Esophagus mucosa (tissue), 1 donor: ENCODE measurements at regions not wholly inside any gene's neighbourhood (a gene's known extent, or its start where the extent isn't known, plus 50 kb on each side); places are given as distances from the start of the nearest gene placed in this dataset.
"Not testable (repeated sequence)": the region's sequence is repeated elsewhere in the genome, so short reads cannot be mapped to it uniquely, and the experiment has no call there.

ENCODE experiments used
- ATAC-seq: fragments of 200-7000 bp; cut with Tn5 transposase; one replicate; pipeline ENCODE4 v1.9.1; 2020
- donor health status: DM: yes; HTN: yes; CAD: no.

DNA sequence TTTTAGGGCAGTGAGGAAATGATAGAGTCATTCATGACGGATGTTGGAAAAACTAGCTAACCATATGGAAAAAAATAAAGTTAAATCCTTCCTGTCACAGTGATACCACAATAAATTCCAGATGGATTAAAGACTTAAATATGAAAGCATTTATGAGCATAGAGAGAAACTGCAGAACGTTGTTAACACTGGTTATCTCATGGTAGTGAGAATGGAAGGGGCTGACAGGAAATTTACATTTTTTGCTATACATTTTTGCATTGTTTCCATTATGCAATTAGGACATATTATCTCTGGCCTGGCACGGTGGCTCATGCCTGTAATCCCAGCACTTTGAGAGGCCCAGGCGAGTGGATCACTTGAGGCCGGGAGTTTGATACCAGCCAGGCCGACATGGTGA, 130.5 kb upstream of the VOPP1 start:
- ATAC-seq, result not testable (repeated sequence)

DNA sequence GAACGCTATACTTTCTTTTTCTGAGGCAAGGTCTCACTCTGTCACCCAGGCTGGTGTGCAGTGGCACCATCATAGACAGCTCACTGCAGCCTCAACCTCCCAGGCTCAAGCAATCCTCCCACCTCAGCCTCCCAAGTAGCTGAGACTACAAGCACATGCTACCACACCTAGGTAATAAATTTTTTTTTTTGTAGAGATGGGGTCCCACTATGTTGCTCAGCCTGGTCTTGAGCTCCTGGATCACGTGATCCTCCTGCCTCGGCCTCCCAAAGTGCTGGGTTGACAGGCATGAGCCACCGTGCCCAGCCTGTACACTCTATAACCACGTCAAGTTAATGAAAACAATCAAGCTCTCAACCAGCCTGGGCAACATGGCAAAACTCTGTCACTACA, 127.1 kb upstream of the VOPP1 start:
- ATAC-seq, result not testable (repeated sequence)

DNA sequence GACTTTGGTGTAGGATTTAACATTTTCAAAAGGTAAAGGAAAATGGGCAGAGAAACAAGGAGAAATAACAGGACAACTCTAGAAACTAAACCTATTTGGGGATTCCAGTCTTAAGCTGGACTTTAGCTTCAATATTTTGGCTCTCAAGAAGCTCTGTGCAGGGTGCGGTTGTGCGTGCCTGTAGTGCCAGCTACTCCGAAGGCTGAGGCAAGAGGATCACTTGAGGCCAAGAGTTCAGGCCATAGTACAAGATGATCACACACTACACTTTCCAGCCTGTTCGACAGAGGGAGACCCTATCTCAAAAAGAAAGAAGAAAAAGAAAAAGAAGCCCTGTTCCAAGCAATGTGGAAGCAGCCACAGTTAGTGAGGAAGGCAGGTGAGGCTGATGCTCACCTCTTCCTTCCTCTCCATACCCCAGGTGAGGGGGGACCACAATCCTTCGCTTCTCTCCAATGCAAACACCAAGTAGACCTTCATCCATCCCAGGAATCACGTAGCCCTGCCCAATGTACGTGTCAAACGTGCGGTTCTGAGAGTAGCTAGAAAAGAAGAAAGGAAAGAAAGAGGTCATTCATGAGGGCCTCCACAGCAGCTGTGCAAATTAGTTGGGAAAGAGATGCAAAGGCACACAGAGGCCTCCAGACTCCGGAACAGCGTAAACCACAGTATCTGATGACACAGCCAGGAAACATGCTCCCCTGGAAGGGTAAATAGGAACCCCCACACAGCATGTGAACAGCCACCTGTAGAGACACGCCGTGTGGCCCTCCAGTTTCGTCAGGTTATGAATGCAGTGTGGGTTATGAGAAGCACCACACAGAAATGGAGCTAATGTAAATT, 126.5 kb upstream of the VOPP1 start:
- peak; percentile 58 for ATAC-seq

DNA sequence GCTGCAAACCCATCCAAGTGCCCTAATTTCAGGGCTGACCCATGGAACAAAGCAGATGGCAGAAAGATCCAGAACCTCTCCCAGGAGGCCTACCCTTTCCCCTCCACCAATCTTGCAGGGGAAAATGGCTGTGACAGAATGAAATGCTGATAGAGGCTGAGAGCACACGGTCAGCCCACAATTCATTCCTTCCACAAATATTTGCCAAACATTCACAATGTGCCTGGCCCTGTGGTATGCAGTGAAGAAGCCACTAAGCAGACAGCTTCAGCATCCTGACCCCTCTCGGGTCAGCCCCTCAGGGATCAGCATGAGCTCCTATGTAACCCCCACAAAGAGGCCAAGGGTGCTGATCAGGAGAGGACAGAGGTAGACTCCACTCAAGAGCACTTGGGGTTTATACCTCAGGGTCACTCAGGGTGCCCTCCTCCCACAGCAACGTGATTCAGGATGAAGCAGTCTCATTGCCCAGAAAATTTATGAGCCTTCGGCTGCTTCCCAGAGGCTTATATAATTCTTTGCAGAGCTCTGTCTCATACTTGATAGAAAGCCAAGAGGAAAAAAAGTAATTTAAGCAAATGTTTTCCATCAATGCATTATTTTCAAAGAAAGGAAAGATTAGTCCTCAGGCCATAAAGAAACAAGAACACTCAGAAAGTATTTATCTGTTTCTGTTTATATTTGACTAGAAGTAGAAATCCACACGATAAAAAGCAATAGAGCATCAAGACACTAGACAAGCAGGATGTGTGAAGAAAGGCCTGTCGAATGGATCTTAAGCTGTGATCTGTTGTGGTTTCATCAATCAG, 123.8 kb upstream of the VOPP1 start:
- ATAC-seq, result not testable (repeated sequence)

DNA sequence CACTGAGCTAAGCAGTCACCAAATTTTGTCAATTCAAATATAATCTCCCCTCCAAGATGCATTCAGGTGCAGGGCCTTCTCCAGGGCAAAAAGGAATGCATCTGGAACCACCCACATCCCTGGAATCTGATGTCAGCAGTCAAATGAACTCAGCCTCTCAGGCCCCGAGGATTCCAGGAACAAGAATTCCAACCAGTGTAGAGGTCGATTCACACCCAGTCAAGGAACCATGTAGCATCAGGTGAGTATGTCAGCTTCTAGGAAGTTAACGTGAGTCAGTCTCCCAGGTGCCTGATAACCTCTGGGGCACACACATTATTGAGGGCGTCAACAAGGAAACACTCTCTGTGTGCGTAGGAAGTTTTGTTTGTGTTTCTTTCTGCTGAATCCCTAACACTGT, 122.2 kb upstream of the VOPP1 start:
- peak; percentile 96 for ATAC-seq

DNA sequence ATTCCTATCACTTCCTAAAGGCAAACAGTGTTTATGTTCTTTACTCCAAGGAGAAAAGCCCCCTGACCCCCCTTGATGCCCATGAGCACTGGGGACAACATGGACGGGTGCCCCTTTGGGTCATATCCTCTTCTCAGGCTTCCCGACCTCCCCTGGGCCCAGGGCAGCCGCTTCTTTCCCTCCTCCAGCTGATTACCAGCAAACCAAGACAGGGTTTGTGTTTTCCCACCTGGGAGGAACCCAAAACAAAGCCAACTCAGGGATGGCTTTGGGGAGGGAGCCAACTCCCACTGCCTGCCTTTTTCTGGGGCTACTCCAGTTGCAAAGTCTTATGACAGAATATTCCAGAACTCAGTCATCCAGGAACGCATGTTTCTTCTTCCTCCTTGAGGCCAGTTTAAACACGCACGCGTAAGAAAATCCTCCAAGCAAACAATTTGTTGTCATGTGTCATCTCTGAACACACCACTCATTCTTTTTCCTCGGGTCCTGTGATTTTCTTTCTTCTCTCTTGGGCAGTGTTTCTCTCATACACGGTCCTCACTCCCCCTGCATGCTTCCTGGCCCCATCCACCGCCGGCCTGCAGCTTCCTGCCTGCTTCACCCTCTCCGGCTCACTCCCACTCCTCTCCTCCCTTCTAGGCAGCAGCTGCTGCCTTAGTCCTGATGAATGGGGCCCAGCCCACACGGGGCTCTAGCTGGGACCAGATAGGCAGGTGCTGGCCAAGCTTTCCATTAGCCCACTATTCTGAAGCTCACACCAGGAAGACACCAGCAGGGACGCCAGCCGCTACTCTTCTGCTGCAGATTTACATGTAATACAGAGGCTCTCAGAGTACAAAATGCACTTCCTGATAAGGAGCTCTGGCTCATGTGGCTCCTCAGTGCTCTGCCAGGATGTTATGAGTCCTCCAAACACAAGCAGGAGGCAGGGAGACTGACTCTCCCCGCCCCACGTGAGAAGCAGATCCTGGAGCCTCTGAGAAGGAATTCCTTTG, 116.7 kb upstream of the VOPP1 start:
- ATAC-seq, result peak; percentile 69

DNA sequence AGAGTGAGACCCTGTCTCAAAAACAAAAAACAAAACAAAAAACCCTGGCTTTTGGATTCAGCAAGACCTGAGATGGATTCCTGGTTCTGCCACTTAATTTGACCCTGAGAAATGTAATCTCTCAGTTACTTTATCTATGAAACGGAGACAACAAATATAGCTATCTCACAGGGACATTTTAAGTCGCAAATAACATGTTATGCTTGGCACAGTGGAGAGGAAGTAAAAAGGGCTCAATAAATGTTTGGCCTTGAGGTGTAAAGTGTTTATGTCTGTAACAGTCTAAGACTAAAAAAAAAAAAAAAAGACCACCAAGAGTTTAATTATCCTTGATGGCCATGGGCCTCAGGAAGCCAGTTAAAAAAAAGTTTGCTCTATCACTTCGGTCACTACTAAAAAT, 116.0 kb upstream of the VOPP1 start:
- ATAC-seq, result not testable (repeated sequence)

DNA sequence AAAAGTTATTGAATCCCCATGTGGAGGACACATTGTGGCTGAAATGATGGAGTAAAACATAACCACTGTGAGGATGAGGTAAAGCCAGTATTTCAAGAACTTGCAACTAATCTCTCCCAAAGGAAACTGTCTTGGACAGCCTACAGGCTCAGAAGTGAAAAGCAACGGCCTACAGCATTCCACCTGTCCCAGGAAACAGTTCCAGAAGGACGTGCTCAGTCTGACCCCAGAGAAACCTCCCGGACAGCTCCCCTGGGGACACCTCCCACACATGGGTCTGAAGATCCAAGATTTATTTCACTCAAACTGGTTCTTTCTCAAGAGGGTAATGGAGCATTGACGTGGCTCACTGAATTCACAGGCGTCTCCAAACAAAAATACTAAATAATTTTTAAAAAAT, 115.0 kb upstream of the VOPP1 start:
- ATAC-seq, result not testable (repeated sequence)

DNA sequence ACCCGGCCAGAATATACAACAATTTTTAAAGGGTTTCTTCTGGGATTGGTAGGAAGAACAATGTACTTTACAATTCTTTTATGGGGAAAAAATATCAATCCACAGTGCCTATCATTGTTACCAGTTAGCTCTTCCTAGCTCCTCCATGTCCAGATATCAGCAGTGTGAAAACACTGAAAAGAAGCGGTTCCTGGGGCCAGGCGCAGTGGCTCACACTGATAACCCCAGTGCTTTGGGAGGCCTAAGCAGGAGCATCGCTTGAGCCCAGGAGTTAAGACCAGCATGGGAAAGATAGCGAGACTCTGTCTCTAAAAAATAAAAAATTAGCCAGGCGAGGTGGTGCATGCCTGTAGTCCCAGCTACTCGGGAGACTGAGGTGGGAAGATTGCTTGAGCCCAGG, 114.5 kb upstream of the VOPP1 start:
- ATAC-seq, result not testable (repeated sequence)

DNA sequence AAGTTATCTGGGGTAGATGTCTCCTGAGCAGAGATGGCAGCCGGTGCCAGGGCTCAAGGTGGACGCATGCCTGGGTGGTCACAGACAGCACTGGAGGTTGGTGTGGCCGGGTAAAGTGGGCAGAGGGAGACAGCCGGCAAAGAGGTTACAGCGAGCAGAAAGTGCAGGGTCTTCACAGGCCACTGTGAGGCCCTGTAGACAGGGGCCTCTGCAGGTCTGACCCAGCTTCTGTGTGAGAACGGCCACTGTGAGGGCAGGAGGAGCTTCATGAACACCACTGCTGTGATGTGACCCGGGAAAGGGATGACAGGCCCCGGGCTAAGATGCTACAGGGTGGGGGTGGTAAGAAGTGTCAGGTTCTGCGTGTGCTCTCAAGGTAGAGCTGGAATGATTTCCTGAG, 111.2 kb upstream of the VOPP1 start:
- not testable (repeated sequence) for ATAC-seq

DNA sequence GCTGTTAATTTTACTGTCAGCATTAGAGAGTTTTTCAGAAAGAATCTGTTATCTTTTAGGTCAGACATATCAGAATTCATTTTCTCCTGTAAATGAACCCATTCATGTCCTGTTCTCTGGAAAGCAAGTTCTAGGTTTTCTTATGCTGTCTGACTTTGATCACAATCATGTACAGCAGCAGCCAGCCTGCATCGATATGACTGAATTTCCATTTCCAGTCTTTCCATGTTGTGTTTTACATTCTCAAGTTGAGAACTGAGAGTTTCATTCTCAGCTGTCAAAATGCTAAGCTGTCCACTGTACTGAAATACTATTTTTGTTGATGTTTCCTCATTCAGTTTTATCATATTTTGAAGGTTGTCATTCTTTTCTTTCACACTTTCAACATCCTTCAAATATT, 103.3 kb upstream of the VOPP1 start:
- ATAC-seq, result not testable (repeated sequence)

DNA sequence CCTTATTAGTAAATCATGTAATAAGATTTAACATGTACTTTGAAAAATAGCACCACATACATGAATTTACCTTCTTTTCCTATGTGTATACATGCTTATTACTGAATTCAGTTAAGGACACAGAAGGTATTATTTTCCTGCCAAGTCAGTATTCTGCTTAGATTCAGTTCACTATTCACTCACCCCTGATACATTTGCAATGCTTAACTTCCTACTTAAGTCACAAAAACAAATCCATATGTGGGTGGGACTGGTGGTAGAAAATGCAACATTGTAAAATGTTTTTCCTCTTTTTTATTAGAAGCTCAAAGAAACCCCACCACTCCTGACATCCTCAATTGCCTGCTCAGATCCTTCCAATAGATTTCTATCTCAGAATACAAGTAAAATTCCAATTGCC, 101.2 kb upstream of the VOPP1 start:
- not testable (repeated sequence) for ATAC-seq

DNA sequence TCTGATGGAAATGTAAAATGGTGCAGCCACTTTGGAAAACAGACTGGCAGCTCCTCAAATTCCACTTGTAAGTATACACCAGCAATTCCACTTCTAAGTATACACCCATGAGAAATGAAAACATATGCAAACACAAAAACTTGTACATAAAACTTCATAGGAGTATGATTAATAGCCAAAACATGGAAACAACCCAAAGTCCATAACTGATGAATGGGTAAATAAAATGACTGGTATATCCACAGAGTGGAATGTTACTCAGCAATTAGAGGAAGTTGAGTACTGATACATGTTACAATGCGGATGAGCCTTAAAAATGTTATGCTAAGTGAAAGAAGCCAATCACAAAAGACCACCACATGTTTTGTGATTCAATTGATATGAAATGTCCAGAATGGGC, 99.8 kb upstream of the VOPP1 start:
- not testable (repeated sequence) for ATAC-seq

DNA sequence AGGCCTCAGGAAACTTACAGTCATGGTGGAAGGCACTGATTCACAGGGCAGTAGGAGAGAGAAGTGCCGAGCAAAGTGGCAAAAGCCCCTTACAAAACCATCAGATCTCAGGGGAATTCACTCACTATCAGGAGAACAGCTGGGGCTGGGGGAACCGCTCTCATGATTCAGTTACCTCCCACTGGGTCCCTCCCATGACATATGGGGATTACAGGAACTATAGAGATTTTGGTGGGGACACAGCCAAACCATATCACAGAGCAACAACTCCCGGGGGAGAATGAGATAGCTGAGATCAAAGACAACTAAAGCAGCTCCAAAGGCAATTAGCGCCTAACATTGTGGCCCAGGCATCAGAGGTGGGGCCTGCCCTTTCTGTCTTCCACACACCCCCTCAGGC, 85.4 kb upstream of the VOPP1 start:
- no peak for ATAC-seq

DNA sequence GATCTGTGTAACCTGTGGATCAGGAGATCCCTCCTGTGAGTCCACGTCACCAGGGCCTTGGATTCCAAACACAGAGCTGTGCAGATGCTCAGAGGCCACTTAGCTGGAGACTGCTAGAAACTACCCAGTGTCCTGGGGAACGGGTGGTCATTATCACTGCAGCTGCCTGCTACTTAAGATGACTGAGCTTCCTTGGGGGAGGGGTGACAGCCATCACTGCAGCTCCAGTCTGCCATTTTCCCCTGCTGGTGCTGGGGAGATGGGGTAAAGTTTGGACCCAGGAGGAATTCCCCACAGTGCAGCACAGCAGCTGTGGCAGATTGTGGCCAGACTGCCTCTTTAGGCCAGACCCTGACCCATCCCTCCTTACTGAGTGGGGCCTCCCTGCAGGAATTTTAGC, 78.8 kb upstream of the VOPP1 start:
- no peak for ATAC-seq

DNA sequence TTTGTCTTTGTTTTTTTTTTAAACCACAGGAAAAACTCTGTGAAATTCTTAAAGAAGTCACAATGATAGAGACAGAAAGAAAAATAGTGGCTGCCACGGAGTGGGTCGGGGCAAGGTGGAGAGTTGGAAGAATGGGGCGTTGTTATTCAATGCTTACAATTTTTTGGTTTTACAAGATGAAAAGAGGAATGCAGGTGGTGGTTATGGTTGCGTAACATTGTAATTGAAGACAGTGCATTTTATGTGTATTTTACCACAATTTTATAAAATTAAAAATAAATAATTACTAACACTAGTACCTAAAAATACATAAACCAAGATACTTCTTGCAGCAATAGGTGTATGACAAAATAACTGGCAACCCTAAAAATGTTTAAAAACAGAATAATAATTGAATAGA, 76.9 kb upstream of the VOPP1 start:
- no peak for ATAC-seq

DNA sequence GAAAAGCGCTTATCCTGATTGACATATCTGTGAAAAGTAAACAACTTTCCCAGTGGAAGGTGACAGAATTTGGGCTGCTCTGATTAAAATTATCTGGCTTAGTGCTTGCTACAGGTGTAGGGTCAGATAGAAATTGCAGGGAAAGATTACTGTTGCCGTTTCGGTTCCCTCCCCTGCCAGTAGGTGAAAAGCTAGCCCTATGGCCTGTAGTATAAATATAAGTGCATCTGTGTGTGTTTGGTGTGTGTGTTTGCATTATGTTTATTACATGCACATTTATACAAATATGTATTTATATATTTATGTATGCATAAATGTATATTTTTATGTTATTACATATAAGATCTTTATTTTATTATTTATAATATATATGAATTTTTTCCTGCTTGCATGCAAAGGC, 72.3 kb upstream of the VOPP1 start:
- ATAC-seq, result no peak

DNA sequence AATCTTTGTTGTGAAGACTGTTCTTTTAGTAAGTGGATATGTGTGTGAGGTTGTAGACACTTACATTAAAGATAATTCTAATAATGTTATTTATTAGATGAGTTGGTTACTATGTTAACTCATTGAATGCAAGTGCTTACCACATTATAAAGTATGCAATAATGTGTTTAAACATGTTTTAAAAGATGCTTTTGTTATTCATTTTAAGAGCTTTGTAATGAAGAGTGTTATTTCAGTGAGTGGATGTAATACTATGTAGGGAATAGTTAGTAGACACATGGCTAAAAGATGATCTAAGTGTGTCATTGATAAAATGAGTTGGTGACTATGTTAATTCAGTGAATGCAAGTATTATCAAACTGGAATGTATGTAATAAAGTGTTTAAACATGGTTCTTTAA, 70.0 kb upstream of the VOPP1 start:
- ATAC-seq, result no peak

DNA sequence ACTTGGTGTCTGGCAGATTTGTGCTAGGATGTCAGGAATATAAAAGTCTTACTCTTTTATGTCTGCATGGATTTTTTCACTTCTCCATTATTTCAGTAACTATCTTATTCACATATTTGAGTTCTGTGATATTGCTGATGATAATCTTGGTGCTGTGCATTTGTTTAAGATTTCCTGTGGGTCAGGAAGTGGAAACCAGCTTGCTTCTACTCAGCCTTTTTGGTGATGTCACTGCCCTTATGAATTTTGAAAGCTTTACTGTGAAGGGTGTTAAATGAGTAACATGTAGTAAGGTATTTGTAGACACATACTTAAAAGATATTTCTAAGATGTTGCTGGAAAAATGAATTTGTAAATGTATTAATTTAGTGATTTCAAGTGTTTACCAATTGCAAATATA, 69.5 kb upstream of the VOPP1 start:
- ATAC-seq, result no peak

DNA sequence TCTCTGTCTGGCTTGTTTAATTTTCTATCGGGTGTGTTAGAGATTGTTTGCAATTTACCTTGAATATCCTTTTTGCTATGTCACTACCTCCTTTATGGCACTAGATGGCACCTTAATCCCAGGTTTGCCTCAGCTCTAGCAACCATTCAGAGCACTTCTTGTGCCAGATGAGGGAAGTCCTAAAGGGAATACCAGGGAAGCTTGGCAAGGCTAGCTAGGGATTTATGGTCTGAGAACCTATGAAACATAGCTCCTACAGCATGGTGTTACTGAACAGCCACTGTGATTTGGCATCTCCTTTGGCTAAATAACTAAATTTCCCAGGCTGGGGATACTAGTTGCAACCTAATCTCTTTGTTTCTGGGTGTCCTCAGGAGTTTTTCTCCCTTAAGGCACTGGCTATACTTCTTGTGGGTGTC, 69.0 kb upstream of the VOPP1 start:
- ATAC-seq, result peak; percentile 88

DNA sequence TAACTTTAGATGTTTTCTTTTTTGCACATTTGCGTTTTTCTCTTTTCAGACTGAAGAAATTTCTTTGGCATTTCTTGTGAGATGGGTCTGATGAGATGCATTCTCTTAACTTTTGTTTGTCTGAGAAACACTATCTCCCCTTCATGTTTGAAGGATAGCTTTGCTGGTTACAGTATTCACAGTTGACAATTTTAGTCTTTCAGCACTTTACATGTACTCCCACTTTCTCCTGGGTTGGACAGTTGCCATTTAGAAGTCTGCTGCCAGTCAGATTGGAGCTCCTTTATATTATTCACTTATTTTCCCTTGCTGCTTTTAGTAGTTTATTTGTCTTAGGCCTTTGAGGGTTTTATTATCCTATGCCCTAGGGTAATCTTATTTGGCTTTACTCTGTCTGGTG, 67.3 kb upstream of the VOPP1 start:
- ATAC-seq, result no peak

DNA sequence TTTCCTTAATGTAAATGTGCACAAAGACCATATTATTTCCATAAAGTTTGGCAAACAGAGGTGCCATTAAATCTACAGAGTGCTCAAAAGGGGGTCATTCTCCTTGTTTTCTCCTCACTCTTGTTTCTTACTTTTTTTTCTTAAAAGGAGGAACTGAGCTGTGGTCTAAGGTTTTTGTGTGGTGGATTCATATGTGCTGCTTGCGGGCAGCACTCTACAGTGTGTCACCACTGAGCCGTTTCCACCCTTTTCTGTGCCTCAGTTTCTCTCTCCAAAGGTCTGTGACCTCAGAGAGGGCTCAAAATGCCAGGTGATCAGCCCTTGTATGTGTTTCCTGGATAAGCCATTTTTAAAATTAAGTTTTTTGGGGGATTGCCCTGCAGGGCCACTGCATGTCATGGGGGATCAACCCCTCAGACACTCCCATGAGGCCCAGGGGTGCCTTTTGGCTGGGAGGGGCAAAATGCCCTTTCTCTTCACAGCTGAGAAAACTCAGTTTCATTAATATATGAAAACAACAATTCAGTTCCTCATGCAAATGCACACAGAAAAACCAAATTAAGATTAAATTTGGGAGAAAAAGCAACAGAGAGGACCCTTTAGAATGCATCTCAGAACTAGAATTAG, 56.9 kb upstream of the VOPP1 start:
- ATAC-seq, result no peak
